OCI-LY3 (cell line): ENCODE measurements at regions not wholly inside any gene's neighbourhood (a gene's known extent, or its start where the extent isn't known, plus 50 kb on each side); places are given as distances from the start of the nearest gene placed in this dataset.

Experiments
- H2AFZ ChIP-seq: fragments of 200-600, 300-600 bp; shearing (Covaris generic); 2 replicates; pipeline ENCODE4 v1.6.0; 2014; ENCODE audit warnings: antibody characterized with exemption, low read depth, low read length
- H3K27ac ChIP-seq: fragments of 200-600, 300-600 bp; sonication (generic); 2 replicates; pipeline ENCODE4 v1.5.1; 2014; ENCODE audit warnings: mild to moderate bottlenecking, low read length, moderate library complexity, mixed read lengths
- H3K27me3 ChIP-seq: fragments of 200-600, 300-600 bp; sonication (generic); 2 replicates; pipeline ENCODE4 v1.6.1; 2014; ENCODE audit warnings: low read depth, low read length, mixed read lengths
- H3K36me3 ChIP-seq: fragments of 200-600, 300-600 bp; sonication (generic); replicated peaks from 2 replicates; pipeline ENCODE3; 2014; ENCODE audit warnings: low read depth, low read length, mixed read lengths
- H3K4me1 ChIP-seq: fragments of 300-600, 200-600 bp; sonication (generic); 2 replicates; pipeline ENCODE4 v1.6.1; 2014; ENCODE audit warnings: low read length, mixed read lengths
- H3K4me2 ChIP-seq: fragments of 200-600, 300-600 bp; sonication (generic); 2 replicates; pipeline ENCODE4 v1.6.1; 2014; ENCODE audit warnings: low read length, mixed read lengths
- H3K4me3 ChIP-seq: fragments of 300-600, 200-600 bp; sonication (generic); 2 replicates; pipeline ENCODE4 v1.5.1; 2014; ENCODE audit warnings: antibody characterized with exemption, mild to moderate bottlenecking, low read length, moderate library complexity
- H3K79me2 ChIP-seq: fragments of 300-600, 200-600 bp; shearing (Covaris generic); 2 replicates; pipeline ENCODE4 v1.6.1; 2014; ENCODE audit warnings: mild to moderate bottlenecking, low read length, mixed read lengths
- H3K9ac ChIP-seq: fragments of 300-600, 200-600 bp; shearing (Covaris generic); 2 replicates; pipeline ENCODE4 v1.6.0; 2014; ENCODE audit warnings: mild to moderate bottlenecking, low read length, moderate library complexity
- H3K9me3 ChIP-seq: fragments of 200-600, 300-600 bp; shearing (Covaris generic); 2 replicates; pipeline ENCODE4 v1.6.1; 2014; ENCODE audit warnings: low read length, mixed read lengths; ENCODE audit not compliant: insufficient read depth
- H4K20me1 ChIP-seq: fragments of 200-600, 300-600 bp; sonication (generic); 2 replicates; pipeline ENCODE4 v1.6.1; 2016; ENCODE audit warnings: low read length, mixed read lengths; ENCODE audit not compliant: insufficient read depth
- CTCF ChIP-seq: fragments of 200-600, 300-600 bp; sonication (generic); IDR thresholded peaks from 2 replicates; pipeline ENCODE4 v1.5.1; 2014; ENCODE audit warnings: antibody characterized with exemption, low read length, low read depth
- EZH2phosphoT487 ChIP-seq: fragments of 200-600 bp; shearing (Covaris generic); IDR thresholded peaks from 2 replicates; pipeline ENCODE4 v1.6.1; 2018; ENCODE audit warnings: antibody characterized with exemption, mixed run types, low read depth

- H3K4me2 ChIP-seq = peak overlapping the region; percentile 69; the same call in 1 of the 2 replicates
- H3K9me3 ChIP-seq = no peaks in the 10 kb centered on the region
- H2AFZ ChIP-seq = no peak overlapping the region
- no peaks in the 10 kb centered on the region for H4K20me1 ChIP-seq
- H3K9ac ChIP-seq = no peak overlapping the region
- no peak overlapping the region for H3K4me3 ChIP-seq
- H3K27me3 ChIP-seq = no peaks in the 10 kb centered on the region
- H3K79me2 ChIP-seq = no peaks in the 10 kb centered on the region
- no peaks in the 10 kb centered on the region for H3K36me3 ChIP-seq
- no peak for TF ChIP-seq CTCF
- no peak for TF ChIP-seq EZH2phosphoT487
- peaks cover 27% of the 10 kb centered on the region for H3K4me1 ChIP-seq
- no peak overlapping the region for H3K27ac ChIP-seq
These were observed 313.6 kb downstream of the CDC5L start for GRCh38 chr6:44701038-44701636.

- no peak overlapping the region for H3K9ac ChIP-seq
- no peak overlapping the region for H3K27ac ChIP-seq
- H3K79me2 ChIP-seq = no peaks in the 10 kb centered on the region
- TF ChIP-seq CTCF = no peak
- TF ChIP-seq EZH2phosphoT487 = no peak
- H3K4me1 ChIP-seq = peaks cover 27% of the 10 kb centered on the region
- no peaks in the 10 kb centered on the region for H3K36me3 ChIP-seq
- H2AFZ ChIP-seq = no peak overlapping the region
- no peaks in the 10 kb centered on the region for H3K9me3 ChIP-seq
- H3K27me3 ChIP-seq = no peaks in the 10 kb centered on the region
- no peak overlapping the region for H3K4me3 ChIP-seq
- H3K4me2 ChIP-seq = no peak overlapping the region
- no peaks in the 10 kb centered on the region for H4K20me1 ChIP-seq
These were observed 314.2 kb downstream of the CDC5L start for GRCh38 chr6:44701637-44702101.

GRCh38 chr6:44702292-44702691 lies 314.8 kb downstream of the CDC5L start:
- Histone ChIP-seq H3K4me1 (peaks cover 26% of the 10 kb centered on the region), H3K4me2 (no peak overlapping the region)

More at GRCh38 chr6:44702292-44702691, 314.8 kb downstream of the CDC5L start:
- TF ChIP-seq CTCF = no peak
- TF ChIP-seq EZH2phosphoT487 = no peak
- Histone ChIP-seq H3K27me3 (no peaks in the 10 kb centered on the region), H2AFZ (no peak overlapping the region), H3K27ac (no peak overlapping the region), H3K79me2 (no peaks in the 10 kb centered on the region), H3K9me3 (no peaks in the 10 kb centered on the region), H3K4me3 (no peak overlapping the region), H3K9ac (no peak overlapping the region), H3K36me3 (no peaks in the 10 kb centered on the region), H4K20me1 (no peaks in the 10 kb centered on the region)
